MCF 10A (cell line): ENCODE measurements at regions not wholly inside any gene's neighbourhood (a gene's known extent, or its start where the extent isn't known, plus 50 kb on each side); places are given as distances from the start of the nearest gene placed in this dataset.

ENCODE experiments used
- BruUV-seq: library from RNA; stranded (reverse); fragments of 400-500 nt; replicated peaks from 2 replicates; lab custom pipeline; 2021; lab: Mats Ljungman, UMichigan
- CTCF ChIA-PET: fragments of 300-600 bp; sonication (Branson Sonifier 250); formaldehyde crosslinking; extraction: SDS; loops from one replicate; lab custom pipeline; 2021; ENCODE audit warnings: antibody characterized with exemption, inconsistent platforms; lab: Yijun Ruan, JAX
- POLR2A ChIA-PET: fragments of 300-600, 350-650 bp; sonication (Branson Sonifier 250); formaldehyde crosslinking; extraction: SDS; loops from one replicate; lab custom pipeline; 2020; ENCODE audit warnings: antibody characterized with exemption, inconsistent platforms; lab: Yijun Ruan, JAX
- DNase-seq: peaks from one replicate; pipeline ENCODE4 v3.0.0-alpha.2; 2018; ENCODE audit not compliant: unreplicated experiment
- H3K27ac Mint-ChIP-seq: one replicate; pipeline ENCODE4 v1.8.0; 2022; ENCODE audit warnings: mild to moderate bottlenecking, low read depth, mixed read lengths; ENCODE audit not compliant: unreplicated experiment
- H3K27me3 Mint-ChIP-seq: one replicate; pipeline ENCODE4 v1.8.0; 2022; ENCODE audit warnings: mixed read lengths; ENCODE audit not compliant: insufficient read depth, unreplicated experiment
- H3K36me3 Mint-ChIP-seq: one replicate; pipeline ENCODE4 v1.8.0; 2022; ENCODE audit warnings: mild to moderate bottlenecking, moderate library complexity, mixed read lengths; ENCODE audit not compliant: insufficient read depth, unreplicated experiment
- H3K4me1 Mint-ChIP-seq: one replicate; pipeline ENCODE4 v1.8.0; 2022; ENCODE audit warnings: mixed read lengths; ENCODE audit not compliant: insufficient read depth, unreplicated experiment
- H3K4me3 Mint-ChIP-seq: one replicate; pipeline ENCODE4 v1.8.0; 2022; ENCODE audit warnings: mild to moderate bottlenecking, moderate library complexity, mixed read lengths; ENCODE audit not compliant: unreplicated experiment
- H3K9me3 Mint-ChIP-seq: one replicate; pipeline ENCODE4 v1.8.0; 2022; ENCODE audit warnings: mixed read lengths; ENCODE audit not compliant: unreplicated experiment
- intact Hi-C: fragments of 100-400 bp; cut with micrococcal nuclease; formaldehyde crosslinking; loops from 2 replicates; pipeline ENCODE4 v1.14.1; 2022
- TF ChIP-seq, protein P1 (sequence below): fragments of 200-600 bp; IDR thresholded peaks from one replicate; pipeline ENCODE4 v1.8.0; 2022; ENCODE audit warnings: antibody characterized with exemption, mild to moderate bottlenecking; ENCODE audit not compliant: unreplicated experiment

DNA sequence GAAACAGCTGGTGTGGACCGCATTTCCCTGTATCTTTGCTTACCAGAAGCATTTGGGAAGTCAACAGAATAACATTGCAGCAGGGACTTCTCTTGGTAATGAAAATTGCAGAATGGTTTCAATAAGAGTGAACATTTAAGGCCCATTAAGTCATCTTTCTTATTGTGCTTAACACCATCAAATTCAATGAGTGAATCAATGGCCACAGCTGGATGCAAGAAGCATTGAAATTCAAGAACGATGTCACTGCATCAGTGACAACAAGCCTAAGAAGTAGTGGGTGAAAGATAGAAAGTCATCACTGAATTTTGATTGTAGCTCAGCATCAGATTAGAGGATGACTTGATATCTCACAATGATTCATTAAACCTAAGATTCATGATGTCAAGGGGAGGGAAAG lies 93.9 kb upstream of the GPM6A start:
- H3K4me1 Mint-ChIP-seq, result no peaks in the 10 kb centered on the region
- no TSS peak for BruUV-seq
- no peak overlapping the region for H3K4me3 Mint-ChIP-seq
- H3K36me3 Mint-ChIP-seq, result no peaks in the 10 kb centered on the region
- H3K27ac Mint-ChIP-seq, result no peak overlapping the region
- ChIA-PET POLR2A (no interaction called here), CTCF (no interaction called here)
- TF ChIP-seq, protein P1, sequence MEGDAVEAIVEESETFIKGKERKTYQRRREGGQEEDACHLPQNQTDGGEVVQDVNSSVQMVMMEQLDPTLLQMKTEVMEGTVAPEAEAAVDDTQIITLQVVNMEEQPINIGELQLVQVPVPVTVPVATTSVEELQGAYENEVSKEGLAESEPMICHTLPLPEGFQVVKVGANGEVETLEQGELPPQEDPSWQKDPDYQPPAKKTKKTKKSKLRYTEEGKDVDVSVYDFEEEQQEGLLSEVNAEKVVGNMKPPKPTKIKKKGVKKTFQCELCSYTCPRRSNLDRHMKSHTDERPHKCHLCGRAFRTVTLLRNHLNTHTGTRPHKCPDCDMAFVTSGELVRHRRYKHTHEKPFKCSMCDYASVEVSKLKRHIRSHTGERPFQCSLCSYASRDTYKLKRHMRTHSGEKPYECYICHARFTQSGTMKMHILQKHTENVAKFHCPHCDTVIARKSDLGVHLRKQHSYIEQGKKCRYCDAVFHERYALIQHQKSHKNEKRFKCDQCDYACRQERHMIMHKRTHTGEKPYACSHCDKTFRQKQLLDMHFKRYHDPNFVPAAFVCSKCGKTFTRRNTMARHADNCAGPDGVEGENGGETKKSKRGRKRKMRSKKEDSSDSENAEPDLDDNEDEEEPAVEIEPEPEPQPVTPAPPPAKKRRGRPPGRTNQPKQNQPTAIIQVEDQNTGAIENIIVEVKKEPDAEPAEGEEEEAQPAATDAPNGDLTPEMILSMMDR, result no peak
- DNase-seq, result no peak
- H3K27me3 Mint-ChIP-seq, result no peaks in the 10 kb centered on the region
- intact Hi-C loops, result no loop called here
- no peaks in the 10 kb centered on the region for H3K9me3 Mint-ChIP-seq

DNA sequence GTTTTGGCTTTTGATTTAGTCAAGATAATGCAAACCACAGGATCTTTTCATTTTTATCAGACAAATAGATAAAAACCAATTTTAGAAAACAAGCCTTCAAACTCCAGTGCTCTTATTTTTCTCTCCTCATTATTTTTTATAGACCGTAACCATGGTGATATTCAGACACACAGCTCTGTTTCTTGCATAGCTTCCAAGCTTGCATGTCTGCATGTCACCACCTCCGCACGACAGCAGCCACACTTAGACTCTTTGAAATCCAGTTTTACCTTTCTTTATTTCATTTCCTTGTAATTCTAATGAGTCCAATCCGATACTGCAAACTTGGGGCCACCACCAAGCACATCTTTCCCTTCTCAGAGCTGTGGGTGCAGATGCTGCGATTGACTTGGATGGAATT lies 94.3 kb upstream of the GPM6A start:
- no peak for DNase-seq
- ChIA-PET CTCF (interaction anchor here (1.3 kb wide), 1 partner anchor 14 kb away, joined by 6 read pairs; no protein-coding TSS in a partner anchor), POLR2A (no interaction called here)
- Mint-ChIP-seq H3K9me3 (no peaks in the 10 kb centered on the region), H3K4me3 (no peak overlapping the region), H3K27ac (no peak overlapping the region), H3K27me3 (no peaks in the 10 kb centered on the region), H3K4me1 (no peaks in the 10 kb centered on the region), H3K36me3 (no peaks in the 10 kb centered on the region)
- no TSS peak for BruUV-seq
- TF ChIP-seq, protein P1, result no peak
- intact Hi-C loops, result no loop called here

DNA sequence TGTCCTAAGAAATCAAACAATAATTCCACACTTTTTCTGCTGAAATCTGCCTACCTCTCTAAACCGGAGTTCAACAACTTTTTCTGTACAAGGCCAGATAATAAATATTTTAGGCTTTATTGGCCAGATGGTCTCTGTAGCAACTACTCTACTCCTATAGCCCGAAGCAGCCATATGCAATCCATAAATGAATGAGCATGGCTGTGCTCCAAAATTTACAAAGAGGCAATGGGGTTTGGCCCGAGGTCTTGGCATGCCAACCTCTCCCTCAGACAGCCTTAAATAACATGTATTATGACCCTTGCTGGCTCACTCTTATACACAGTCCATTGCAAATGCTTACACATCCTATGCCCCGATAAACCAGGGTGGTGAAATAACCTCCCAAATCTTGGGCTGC lies 98.6 kb upstream of the GPM6A start:
- Mint-ChIP-seq H3K4me3 (no peak overlapping the region), H3K4me1 (peaks cover 1% of the 10 kb centered on the region), H3K27me3 (no peaks in the 10 kb centered on the region), H3K9me3 (no peaks in the 10 kb centered on the region), H3K36me3 (no peaks in the 10 kb centered on the region), H3K27ac (no peak overlapping the region)
- BruUV-seq, result no TSS peak
- POLR2A ChIA-PET, result no interaction called here
- TF ChIP-seq, protein P1, result no peak
- peak; percentile 21 for DNase-seq
- CTCF ChIA-PET, result no interaction called here
- intact Hi-C loops, result no loop called here

DNA sequence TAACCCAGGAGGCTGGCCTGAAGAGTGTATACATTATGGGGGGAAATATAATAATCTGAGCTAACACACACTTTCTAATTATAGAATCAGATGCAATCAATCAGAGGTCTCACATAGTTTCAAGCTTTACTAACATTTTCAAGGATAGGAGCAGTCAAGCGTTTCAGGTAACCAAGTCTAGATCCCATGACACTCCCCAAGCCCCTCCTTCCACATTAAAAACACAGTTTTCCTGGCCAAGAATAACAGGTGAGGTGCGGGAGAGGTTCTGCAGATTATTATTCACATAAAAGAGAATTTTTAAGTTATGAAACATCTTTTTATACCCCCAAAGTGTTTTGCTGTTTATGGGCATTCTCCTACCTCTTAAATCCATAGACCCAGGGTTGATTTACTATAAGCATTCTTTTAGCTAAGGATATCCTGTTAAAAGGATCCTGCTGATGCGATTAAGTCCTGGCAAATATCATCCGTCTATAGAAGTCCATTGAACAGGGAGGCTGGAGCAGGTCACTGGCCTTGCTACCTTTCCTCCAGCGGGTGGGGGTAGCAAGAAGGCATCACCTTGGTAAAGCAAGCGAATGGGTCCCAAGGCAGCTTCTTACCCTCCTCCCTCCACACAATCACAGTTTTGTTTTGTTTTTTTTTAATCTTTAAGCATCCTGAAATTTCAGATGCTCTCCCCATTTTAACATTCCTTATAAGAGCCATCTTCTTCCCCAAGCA lies 104.7 kb upstream of the GPM6A start:
- Mint-ChIP-seq H3K36me3 (no peaks in the 10 kb centered on the region), H3K4me1 (peaks cover 19% of the 10 kb centered on the region), H3K27me3 (no peaks in the 10 kb centered on the region), H3K4me3 (no peak overlapping the region), H3K9me3 (no peaks in the 10 kb centered on the region), H3K27ac (peak overlapping the region; percentile 47)
- POLR2A ChIA-PET, result no interaction called here
- DNase-seq, result peak; percentile 36
- intact Hi-C loops, result no loop called here
- TF ChIP-seq, protein P1, result no peak
- no TSS peak for BruUV-seq
- CTCF ChIA-PET, result no interaction called here
